ENCODE measurements at regions not wholly inside any gene's neighbourhood (a gene's known extent, or its start where the extent isn't known, plus 50 kb on each side); places are given as distances from the start of the nearest gene placed in this dataset.

GRCh38 chr3:144482876-144483275, 511.3 kb downstream of the DIPK2A start:
- H3K27me3 Mint-ChIP-seq (ENCODE audit: low read depth in 3 of 3), result no peaks in the 10 kb centered on the region
- H3K36me3 Mint-ChIP-seq, result no peaks in the 10 kb centered on the region
- no peak overlapping the region for H3K27ac Mint-ChIP-seq
- H3K9me3 ChIP-seq (replicated peaks in 1 of 2; ENCODE audit: control insufficient read depth in 1 of 2, insufficient read depth in 1 of 2, low read length in 2 of 2), result no peaks in the 10 kb centered on the region
- no peak overlapping the region for H2AFZ ChIP-seq (ENCODE audit: insufficient read depth, low read depth, low read length, poor library complexity, severe bottlenecking)
- intact Hi-C loops (cut with micrococcal nuclease), result no loop called here
- H3K4me3 Mint-ChIP-seq, result no peak overlapping the region
- no peak overlapping the region for H3K27ac ChIP-seq (ENCODE audit: low read depth in 1 of 2, low read length in 2 of 2)
- H3K4me1 Mint-ChIP-seq, result no peaks in the 10 kb centered on the region
- 94% methylated on average over 2 of the region's 2 CpGs for WGBS (ENCODE audit: insufficient coverage)
- H3K4me1 ChIP-seq (ENCODE audit: control insufficient read depth in 1 of 2, insufficient read depth in 2 of 2, low read length in 2 of 2), result no peaks in the 10 kb centered on the region
- TF ChIP-seq CTCF (IDR thresholded peaks at IDR 0.05), result no peak
- peaks cover 0 to 4% (median 0%) of the 10 kb centered on the region in 7 donors for H3K9me3 Mint-ChIP-seq
- H3K79me2 ChIP-seq (ENCODE audit: insufficient read depth, low read length), result no peaks in the 10 kb centered on the region
- H3K9ac ChIP-seq (ENCODE audit: insufficient read depth, low read length, poor library complexity, severe bottlenecking), result no peak overlapping the region
- DNase-seq, result no peak
- H4K20me1 ChIP-seq (ENCODE audit: insufficient read depth, low read length), result no peaks in the 10 kb centered on the region
- H3K4me2 ChIP-seq (replicated peaks; ENCODE audit: extremely low read depth, low read length, poor library complexity, severe bottlenecking), result no peak overlapping the region
- no peak overlapping the region for H3K4me3 ChIP-seq (replicated peaks in 1 of 3; ENCODE audit: low read depth in 2 of 3, low read length in 3 of 3)
- no peaks in the 10 kb centered on the region for H3K36me3 ChIP-seq (replicated peaks in 1 of 2; ENCODE audit: control insufficient read depth in 1 of 2, insufficient read depth in 2 of 2, low read length in 2 of 2)
- H3K27me3 ChIP-seq (ENCODE audit: control insufficient read depth in 2 of 2, insufficient read depth in 2 of 2, low read length in 2 of 2), result no peaks in the 10 kb centered on the region

GRCh38 chr3:144487011-144487410, 515.4 kb downstream of the DIPK2A start:
- Mint-ChIP-seq H3K27ac (no peak overlapping the region), H3K9me3 (peaks cover 0 to 2% (median 0%) of the 10 kb centered on the region in 7 donors), H3K36me3 (no peaks in the 10 kb centered on the region), H3K27me3 (ENCODE audit: low read depth in 3 of 3) (no peaks in the 10 kb centered on the region), H3K4me1 (no peaks in the 10 kb centered on the region), H3K4me3 (no peak overlapping the region)
- no peak overlapping the region for H3K27ac ChIP-seq (ENCODE audit: low read depth in 1 of 2, low read length in 2 of 2)
- no peak overlapping the region for H2AFZ ChIP-seq (ENCODE audit: insufficient read depth, low read depth, low read length, poor library complexity, severe bottlenecking)
- H3K4me2 ChIP-seq (replicated peaks; ENCODE audit: extremely low read depth, low read length, poor library complexity, severe bottlenecking), result no peak overlapping the region
- no peaks in the 10 kb centered on the region for H4K20me1 ChIP-seq (ENCODE audit: insufficient read depth, low read length)
- no peaks in the 10 kb centered on the region for H3K27me3 ChIP-seq (ENCODE audit: control insufficient read depth in 2 of 2, insufficient read depth in 2 of 2, low read length in 2 of 2)
- intact Hi-C loops (cut with micrococcal nuclease), result no loop called here
- H3K36me3 ChIP-seq (replicated peaks in 1 of 2; ENCODE audit: control insufficient read depth in 1 of 2, insufficient read depth in 2 of 2, low read length in 2 of 2), result no peaks in the 10 kb centered on the region
- H3K9ac ChIP-seq (ENCODE audit: insufficient read depth, low read length, poor library complexity, severe bottlenecking), result no peak overlapping the region
- no peak overlapping the region for H3K4me3 ChIP-seq (replicated peaks in 1 of 3; ENCODE audit: low read depth in 2 of 3, low read length in 3 of 3)
- no peak for DNase-seq
- no peaks in the 10 kb centered on the region for H3K9me3 ChIP-seq (replicated peaks in 1 of 2; ENCODE audit: control insufficient read depth in 1 of 2, insufficient read depth in 1 of 2, low read length in 2 of 2)
- no peaks in the 10 kb centered on the region for H3K4me1 ChIP-seq (ENCODE audit: control insufficient read depth in 1 of 2, insufficient read depth in 2 of 2, low read length in 2 of 2)
- no peaks in the 10 kb centered on the region for H3K79me2 ChIP-seq (ENCODE audit: insufficient read depth, low read length)
- TF ChIP-seq CTCF (IDR thresholded peaks at IDR 0.05), result no peak

Measured in CD14-positive monocyte (primary cell).